WERI-Rb-1 (cell line): ENCODE measurements at regions not wholly inside any gene's neighbourhood (a gene's known extent, or its start where the extent isn't known, plus 50 kb on each side); places are given as distances from the start of the nearest gene placed in this dataset.

Experiments used
- DNase-seq: peaks from one replicate; pipeline ENCODE4 v3.0.0-alpha.2; 2020
- H3K27ac ChIP-seq: fragments of 250-450 bp; sonication (Bioruptor Pico); 2 replicates; pipeline ENCODE4 v1.5.1; 2020; ENCODE audit warnings: mild to moderate bottlenecking, moderate library complexity
- H3K27me3 ChIP-seq: fragments of 250-450 bp; sonication (Bioruptor Pico); 2 replicates; pipeline ENCODE4 v1.5.1; 2021; ENCODE audit warnings: mild to moderate bottlenecking, low read depth, moderate library complexity; ENCODE audit not compliant: insufficient read depth, severe bottlenecking
- H3K36me3 ChIP-seq: fragments of 250-450 bp; sonication (Bioruptor Pico); 2 replicates; pipeline ENCODE4 v1.5.1; 2020; ENCODE audit warnings: mild to moderate bottlenecking, moderate library complexity
- H3K4me3 ChIP-seq: 2 replicates; pipeline ENCODE4 v1.5.1; 2011; ENCODE audit warnings: low read depth, mild to moderate bottlenecking, control low read depth, low read length
- H3K9me3 ChIP-seq: fragments of 250-450 bp; sonication (Bioruptor Pico); 2 replicates; pipeline ENCODE4 v1.5.1; 2021; ENCODE audit warnings: mild to moderate bottlenecking, moderate library complexity; ENCODE audit not compliant: severe bottlenecking
- CTCF ChIP-seq: IDR thresholded peaks from 2 replicates; pipeline ENCODE4 v1.5.1; 2011; ENCODE audit warnings: low read depth, mild to moderate bottlenecking, control low read depth, inconsistent platforms, low read length

GRCh38 chr4:187309456-187309855, 585.8 kb upstream of the FAT1 start:
- no peak for DNase-seq
- TF ChIP-seq CTCF = no peak
- H3K36me3 ChIP-seq = no peaks in the 10 kb centered on the region
- H3K27me3 ChIP-seq = peaks cover 68% of the 10 kb centered on the region
- no peak overlapping the region for H3K4me3 ChIP-seq
- no peaks in the 10 kb centered on the region for H3K9me3 ChIP-seq
- no peak overlapping the region for H3K27ac ChIP-seq

GRCh38 chr4:187312299-187312698, 588.6 kb upstream of the FAT1 start:
- Histone ChIP-seq H3K36me3 (no peaks in the 10 kb centered on the region), H3K4me3 (no peak overlapping the region)
- TF ChIP-seq CTCF = no peak

GRCh38 chr4:187317799-187318198, 594.1 kb upstream of the FAT1 start:
- no peak for DNase-seq
- peaks cover 73% of the 10 kb centered on the region for H3K27me3 ChIP-seq
- no peak for TF ChIP-seq CTCF

More at GRCh38 chr4:187312299-187312698, 588.6 kb upstream of the FAT1 start:
- H3K27me3 ChIP-seq = peaks cover 72% of the 10 kb centered on the region
- H3K27ac ChIP-seq = no peak overlapping the region
- no peaks in the 10 kb centered on the region for H3K9me3 ChIP-seq
- DNase-seq = no peak

GRCh38 chr4:187321711-187322110, 598.1 kb upstream of the FAT1 start:
- Histone ChIP-seq H3K27ac (no peak overlapping the region), H3K9me3 (no peaks in the 10 kb centered on the region), H3K36me3 (no peaks in the 10 kb centered on the region), H3K27me3 (peaks cover 78% of the 10 kb centered on the region), H3K4me3 (no peak overlapping the region)
- no peak for TF ChIP-seq CTCF
- no peak for DNase-seq

More at GRCh38 chr4:187317799-187318198, 594.1 kb upstream of the FAT1 start:
- Histone ChIP-seq H3K36me3 (no peaks in the 10 kb centered on the region), H3K27ac (no peak overlapping the region), H3K4me3 (no peak overlapping the region), H3K9me3 (no peaks in the 10 kb centered on the region)

- DNase-seq = no peak
- H3K4me3 ChIP-seq = no peak overlapping the region
Observed at GRCh38 chr4:187332141-187332540, 608.5 kb upstream of the FAT1 start.

More at GRCh38 chr4:187332141-187332540, 608.5 kb upstream of the FAT1 start:
- Histone ChIP-seq H3K9me3 (no peaks in the 10 kb centered on the region), H3K36me3 (no peaks in the 10 kb centered on the region), H3K27me3 (peaks cover 92% of the 10 kb centered on the region), H3K27ac (no peak overlapping the region)
- no peak for TF ChIP-seq CTCF
